Sciatic nerve (tissue), 2 donors: ENCODE measurements at regions not wholly inside any gene's neighbourhood (a gene's known extent, or its start where the extent isn't known, plus 50 kb on each side); places are given as distances from the start of the nearest gene placed in this dataset.
"Not testable (repeated sequence)": the region's sequence is repeated elsewhere in the genome, so short reads cannot be mapped to it uniquely, and the experiment has no call there.

Experiments
- ATAC-seq: fragments of 200-7000 bp; cut with Tn5 transposase; one replicate; pipeline ENCODE4 v1.9.1; 2020; ENCODE audit warnings: mild to moderate bottlenecking, moderate library complexity
- DNase-seq: peaks from one replicate; pipeline ENCODE4 v3.0.0-alpha.2; 2020; ENCODE audit warnings: low spot score
- intact Hi-C: fragments of 100-400 bp; cut with DNase I; formaldehyde crosslinking; loops from one replicate; pipeline ENCODE4 v1.14.2; 2022
- donor health status: DM: no; HTN: no; CAD: no.
- donor health status: DM: no; HTN: no; CAD: no.

GRCh38 chr1:143905214-143906179, 66.3 kb downstream of the FAM72C start:
- peak; percentile 72 for ATAC-seq
- DNase-seq, intact Hi-C loops: not testable (repeated sequence)

DNA sequence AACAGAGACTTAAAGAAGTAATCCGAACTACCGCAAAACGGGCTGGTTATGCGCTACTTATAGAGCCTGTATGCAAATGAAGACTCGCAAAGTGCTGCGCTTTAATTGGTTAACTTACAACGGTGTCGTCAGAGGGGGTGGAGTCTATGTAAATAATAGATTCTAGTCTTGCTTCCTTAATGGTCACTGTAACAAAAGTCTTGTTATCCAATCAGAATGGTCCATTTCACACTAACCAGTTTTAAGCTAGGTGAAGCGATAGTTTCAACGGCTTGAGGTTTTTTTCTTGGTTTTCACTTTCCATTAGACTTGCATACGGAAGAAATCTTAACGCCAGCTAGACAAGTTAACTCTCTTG, 67.2 kb downstream of the FAM72C start:
- peak; percentile 98 for ATAC-seq
- DNase-seq, intact Hi-C loops: not testable (repeated sequence)

DNA sequence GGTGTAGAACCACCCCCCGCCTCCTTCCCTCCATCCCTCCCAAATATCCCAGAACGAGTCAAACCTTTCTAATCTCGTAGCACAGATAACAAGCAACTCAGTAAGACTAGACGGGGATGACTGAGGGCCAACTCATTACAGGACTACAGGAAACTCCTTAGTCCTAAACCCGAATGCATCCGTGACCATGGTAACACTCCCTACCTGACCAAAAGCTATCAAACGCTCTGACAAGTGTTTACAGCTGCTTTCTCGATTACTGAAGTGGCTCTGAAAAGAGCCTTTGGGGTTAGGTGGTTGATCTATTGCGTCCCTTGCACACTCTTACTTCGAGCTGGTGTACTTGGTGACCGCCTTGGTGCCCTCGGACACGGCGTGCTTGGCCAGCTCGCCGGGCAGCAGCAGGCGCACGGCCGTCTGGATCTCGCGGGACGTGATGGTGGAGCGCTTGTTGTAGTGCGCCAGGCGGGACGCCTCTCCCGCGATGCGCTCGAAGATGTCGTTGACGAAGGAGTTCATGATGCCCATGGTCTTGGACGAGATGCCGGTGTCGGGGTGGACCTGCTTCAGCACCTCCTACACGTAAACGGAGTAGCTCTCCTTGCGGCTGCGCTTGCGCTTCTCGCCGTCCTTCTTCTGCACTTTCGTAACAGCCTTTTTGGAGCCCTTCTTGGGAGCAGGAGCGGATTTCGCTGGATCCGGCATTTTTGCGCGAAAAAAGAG, 67.7 kb downstream of the FAM72C start:
- DNase-seq = peak; percentile 53
- intact Hi-C loops = not testable (repeated sequence)

GRCh38 chr1:143896377-143896776, 75.4 kb downstream of the FAM72C start:
- intact Hi-C loops, ATAC-seq, DNase-seq: not testable (repeated sequence)

More for the DNA sequence above, 67.7 kb downstream of the FAM72C start:
- peak; percentile 63 for ATAC-seq

DNA sequence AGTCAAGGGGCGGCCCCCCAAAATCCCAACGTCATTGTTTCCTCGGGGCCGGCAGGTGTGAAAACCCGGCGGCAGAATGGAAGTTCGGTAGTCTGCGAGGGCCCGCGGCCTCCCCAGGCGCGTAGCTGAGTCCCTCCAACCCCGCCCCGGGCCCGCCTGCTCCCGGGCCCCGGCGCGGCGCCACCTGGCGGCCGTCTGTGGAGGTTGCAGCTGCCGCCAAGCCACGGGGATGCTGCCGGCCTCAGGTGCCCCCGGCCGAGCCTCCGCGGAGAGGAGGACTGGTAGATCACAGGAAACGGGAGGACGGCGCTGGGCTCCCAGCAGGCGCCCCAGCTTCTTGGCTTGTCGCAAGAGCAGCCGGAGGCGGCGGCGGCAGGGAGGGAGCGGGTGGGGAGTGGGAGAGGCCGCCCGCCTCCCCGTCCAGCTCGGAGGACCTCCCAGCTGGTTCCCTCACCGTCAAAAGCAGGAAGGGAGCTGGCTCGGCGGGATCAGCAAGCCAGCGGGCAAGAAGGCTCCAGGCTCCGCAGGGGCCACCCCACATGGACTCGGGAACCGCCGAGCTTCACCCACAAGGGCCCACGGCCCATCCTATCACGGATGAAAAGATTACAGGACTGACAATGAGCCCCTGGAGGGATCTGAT, 86.7 kb downstream of the FAM72C start:
- DNase-seq, intact Hi-C loops: not testable (repeated sequence)
- ATAC-seq = peak; percentile 92

- intact Hi-C loops, DNase-seq: not testable (repeated sequence)
- peak; percentile 85 for ATAC-seq
These were observed 87.3 kb downstream of the FAM72C start for GRCh38 chr1:143884532-143884931.

DNA sequence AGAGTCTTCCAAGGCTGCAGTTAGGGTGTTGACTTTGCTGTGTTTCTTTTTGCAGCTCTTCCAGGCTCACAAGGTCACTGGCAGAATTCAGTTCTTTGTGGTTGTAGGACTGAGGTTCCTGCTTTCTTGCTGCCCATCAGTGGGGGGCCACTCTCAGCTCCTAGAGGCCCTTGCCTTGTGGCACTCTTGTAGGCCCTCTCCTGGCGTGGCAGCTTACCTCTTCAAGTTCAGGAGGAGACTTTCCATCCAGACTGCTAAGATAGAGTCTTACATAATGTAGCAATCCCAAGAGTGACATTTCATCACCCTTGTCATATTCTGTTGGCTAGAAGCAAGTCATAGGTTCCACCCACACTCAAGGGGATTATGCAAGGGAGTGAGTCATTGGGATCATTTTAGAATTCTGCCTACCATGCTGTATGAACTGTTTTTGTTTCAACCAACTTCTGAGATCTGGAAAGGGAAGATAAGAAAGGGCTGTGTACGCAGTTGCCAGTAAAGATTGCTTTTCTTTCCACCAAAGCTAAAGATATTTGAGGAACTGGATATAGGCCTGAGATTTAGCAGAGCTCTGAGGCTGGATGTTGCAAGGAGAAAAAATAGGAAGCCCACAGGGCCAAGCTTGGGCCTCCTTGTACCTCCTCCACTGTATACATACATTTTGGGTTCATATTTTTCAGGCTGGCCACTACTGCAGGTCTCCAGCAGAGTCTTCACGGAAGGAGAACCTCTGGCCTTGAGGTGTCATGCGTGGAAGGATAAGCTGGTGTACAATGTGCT, 91.8 kb downstream of the FAM72C start:
- peak; percentile 90 for ATAC-seq
- intact Hi-C loops, DNase-seq: not testable (repeated sequence)

DNA sequence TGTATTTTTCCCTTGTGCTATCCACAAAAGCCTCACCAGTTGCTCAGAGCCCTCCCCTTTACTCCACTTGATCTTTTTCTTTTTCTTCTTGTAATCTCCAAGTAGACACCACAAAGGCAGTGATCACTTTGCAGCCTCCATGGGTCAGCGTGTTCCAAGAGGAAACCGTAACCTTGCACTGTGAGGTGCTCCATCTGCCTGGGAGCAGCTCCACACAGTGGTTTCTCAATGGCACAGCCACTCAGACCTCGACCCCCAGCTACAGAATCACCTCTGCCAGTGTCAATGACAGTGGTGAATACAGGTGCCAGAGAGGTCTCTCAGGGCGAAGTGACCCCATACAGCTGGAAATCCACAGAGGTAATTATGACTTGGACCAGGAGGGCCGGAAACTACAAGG, 95.8 kb downstream of the FAM72C start:
- DNase-seq, intact Hi-C loops, ATAC-seq: not testable (repeated sequence)

DNA sequence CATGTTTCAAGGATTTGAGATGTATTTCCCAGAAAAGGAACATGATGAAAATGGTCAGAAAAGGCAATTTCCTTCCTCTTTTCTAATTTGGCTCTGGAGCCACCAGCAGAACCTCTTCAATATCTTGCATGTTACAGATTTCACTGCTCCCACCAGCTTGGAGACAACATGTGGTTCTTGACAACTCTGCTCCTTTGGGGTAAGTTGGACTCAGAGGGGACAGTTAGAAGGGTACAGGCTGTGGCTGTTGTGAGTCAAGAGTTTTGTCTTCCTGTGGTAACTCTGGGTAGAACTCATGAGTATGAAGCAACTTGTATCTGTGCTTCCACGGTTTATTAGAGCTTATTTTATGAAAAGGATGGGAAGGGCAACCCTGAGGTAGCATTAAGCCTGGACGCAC, 97.2 kb downstream of the FAM72C start:
- DNase-seq, ATAC-seq, intact Hi-C loops: not testable (repeated sequence)

DNA sequence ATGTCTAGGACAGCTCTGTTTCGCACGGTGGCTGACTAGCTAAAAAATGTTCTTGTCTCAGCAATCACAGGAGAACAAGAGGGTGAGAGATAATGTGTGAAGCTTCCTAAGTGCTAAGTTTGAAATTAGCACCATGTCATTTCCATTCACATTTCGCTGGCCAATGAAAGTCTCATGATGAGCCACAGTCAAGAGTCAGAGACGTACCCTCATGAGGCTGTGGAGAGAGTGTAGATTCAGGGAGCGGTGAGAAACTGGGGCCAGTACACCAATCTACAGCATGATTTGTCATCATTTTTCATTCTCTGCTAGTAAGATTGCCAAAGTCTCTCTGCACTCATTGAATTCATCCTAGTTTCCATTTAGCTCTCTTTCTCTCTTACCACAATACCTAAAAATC, 98.1 kb downstream of the FAM72C start:
- intact Hi-C loops, ATAC-seq, DNase-seq: not testable (repeated sequence)

DNA sequence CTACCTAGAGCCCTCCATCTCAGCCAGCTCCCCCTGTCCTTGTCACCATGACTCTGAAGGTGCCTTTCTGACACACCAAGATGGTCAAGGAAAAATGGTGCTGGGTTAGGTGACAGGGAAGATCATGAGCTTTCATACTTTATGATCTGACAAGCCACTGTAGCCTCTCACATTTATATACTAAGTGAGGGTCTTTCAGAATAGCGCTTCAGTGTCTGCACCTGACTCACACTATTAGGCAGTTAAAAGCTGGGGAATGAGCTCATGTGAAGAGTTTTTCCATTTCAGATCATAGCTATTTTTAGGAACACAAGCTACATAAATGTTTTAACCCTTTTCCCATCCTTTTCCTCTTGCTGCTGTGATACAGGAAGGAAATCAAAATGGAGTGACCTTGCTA, 101.4 kb downstream of the FAM72C start:
- intact Hi-C loops, DNase-seq, ATAC-seq: not testable (repeated sequence)

GRCh38 chr1:143867590-143868220, 104.1 kb downstream of the FAM72C start:
- intact Hi-C loops, DNase-seq, ATAC-seq: not testable (repeated sequence)

- ATAC-seq, DNase-seq, intact Hi-C loops: not testable (repeated sequence)
These were observed 107.8 kb downstream of the FAM72C start for GRCh38 chr1:143863901-143864520.

- intact Hi-C loops, ATAC-seq, DNase-seq: not testable (repeated sequence)
These were observed 109.1 kb downstream of the FAM72C start for GRCh38 chr1:143862722-143863121.

DNA sequence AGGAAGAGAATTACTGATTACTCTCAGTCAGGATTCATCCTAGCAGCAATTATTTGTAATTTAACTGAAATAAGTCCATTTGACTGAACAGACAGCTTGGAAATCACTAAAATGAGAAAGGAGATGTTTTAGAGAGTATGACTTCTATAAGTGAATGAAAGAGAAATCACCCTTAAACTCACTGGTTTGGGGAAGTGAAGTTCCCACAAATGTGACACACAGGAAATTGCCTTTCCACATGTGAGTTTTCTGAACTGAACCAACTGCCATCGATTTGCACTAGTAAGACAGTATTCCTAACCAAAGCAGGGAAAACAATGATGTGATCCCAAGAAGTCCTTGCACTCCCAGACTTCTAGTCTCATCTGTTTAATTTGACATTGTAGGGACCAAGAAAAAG, 110.5 kb downstream of the FAM72C start:
- intact Hi-C loops, DNase-seq, ATAC-seq: not testable (repeated sequence)

DNA sequence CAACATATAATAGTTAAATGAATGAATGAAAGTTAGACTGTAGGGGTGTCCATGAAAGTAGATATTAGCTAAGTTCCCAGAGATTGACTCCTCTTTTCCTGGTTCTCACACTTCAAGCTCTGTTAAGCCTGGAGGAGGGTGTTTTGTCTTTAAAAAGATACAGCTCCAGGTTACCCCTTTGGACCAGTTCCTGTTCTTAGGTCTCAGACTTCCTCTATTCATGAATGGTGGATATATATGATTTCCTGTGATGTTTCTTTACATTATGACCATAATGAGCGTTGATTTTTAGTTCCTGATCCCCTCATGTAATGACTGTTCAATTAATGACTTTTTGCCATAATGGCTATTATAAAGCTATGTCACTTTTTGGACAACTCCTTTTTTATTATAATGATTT, 115.9 kb downstream of the FAM72C start:
- DNase-seq, intact Hi-C loops, ATAC-seq: not testable (repeated sequence)

- DNase-seq, ATAC-seq, intact Hi-C loops: not testable (repeated sequence)
These were observed 117.7 kb downstream of the FAM72C start for GRCh38 chr1:143854069-143854468.
